ENCODE measurements at regions not wholly inside any gene's neighbourhood (a gene's known extent, or its start where the extent isn't known, plus 50 kb on each side); places are given as distances from the start of the nearest gene placed in this dataset.

DNA sequence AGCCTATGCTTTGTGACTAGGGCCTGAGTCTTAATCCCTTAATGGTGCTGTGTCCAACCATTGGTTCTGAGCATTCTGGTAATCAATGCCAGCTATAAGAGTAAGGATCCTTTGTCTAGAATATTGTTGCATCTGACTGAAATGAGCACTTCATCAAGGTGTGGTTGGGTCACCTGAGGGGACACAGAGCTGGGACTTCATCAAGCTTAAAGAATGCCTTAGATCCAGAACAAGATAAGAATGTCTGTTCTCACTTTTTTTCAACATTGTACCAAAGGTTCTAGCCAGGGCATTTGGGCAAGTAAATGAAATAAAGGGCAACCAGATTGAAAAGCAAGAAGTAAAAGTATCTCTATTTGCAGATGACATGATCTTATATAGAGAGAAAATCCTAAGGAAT lies 280.4 kb downstream of the MTERF1 start:
- POLR2A ChIA-PET (ENCODE audit: low non-redundant PET): no interaction called here
- Histone ChIP-seq H3K36me3 (ENCODE audit: insufficient read depth, low read length, poor library complexity, severe bottlenecking) (no peaks in the 10 kb centered on the region), H3K4me1 (ENCODE audit: insufficient read depth, low read length, poor library complexity, severe bottlenecking) (no peaks in the 10 kb centered on the region), H3K27ac (ENCODE audit: low read depth, low read length, poor library complexity, severe bottlenecking) (no peak overlapping the region), H3K9me3 (ENCODE audit: low read depth, low read length, poor library complexity, severe bottlenecking) (no peaks in the 10 kb centered on the region), H3K4me3 (ENCODE audit: low read depth, low read length, poor library complexity, severe bottlenecking) (no peak overlapping the region), H3K27me3 (replicated peaks; ENCODE audit: insufficient read depth, low read depth, low read length, poor library complexity) (no peaks in the 10 kb centered on the region)
- intact Hi-C loops (cut with micrococcal nuclease; ENCODE audit: unreplicated experiment): no loop called here
- no peak for DNase-seq (ENCODE audit: low spot score)
- BruUV-seq (replicated peaks): no TSS peak
- TF ChIP-seq, protein P1, sequence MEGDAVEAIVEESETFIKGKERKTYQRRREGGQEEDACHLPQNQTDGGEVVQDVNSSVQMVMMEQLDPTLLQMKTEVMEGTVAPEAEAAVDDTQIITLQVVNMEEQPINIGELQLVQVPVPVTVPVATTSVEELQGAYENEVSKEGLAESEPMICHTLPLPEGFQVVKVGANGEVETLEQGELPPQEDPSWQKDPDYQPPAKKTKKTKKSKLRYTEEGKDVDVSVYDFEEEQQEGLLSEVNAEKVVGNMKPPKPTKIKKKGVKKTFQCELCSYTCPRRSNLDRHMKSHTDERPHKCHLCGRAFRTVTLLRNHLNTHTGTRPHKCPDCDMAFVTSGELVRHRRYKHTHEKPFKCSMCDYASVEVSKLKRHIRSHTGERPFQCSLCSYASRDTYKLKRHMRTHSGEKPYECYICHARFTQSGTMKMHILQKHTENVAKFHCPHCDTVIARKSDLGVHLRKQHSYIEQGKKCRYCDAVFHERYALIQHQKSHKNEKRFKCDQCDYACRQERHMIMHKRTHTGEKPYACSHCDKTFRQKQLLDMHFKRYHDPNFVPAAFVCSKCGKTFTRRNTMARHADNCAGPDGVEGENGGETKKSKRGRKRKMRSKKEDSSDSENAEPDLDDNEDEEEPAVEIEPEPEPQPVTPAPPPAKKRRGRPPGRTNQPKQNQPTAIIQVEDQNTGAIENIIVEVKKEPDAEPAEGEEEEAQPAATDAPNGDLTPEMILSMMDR (conservative IDR thresholded peaks at IDR 0.05; ENCODE audit: low read depth, low read length): no peak
- TF ChIP-seq EZH2 (IDR thresholded peaks at IDR 0.05; ENCODE audit: borderline replicate concordance, low read depth, low read length, poor library complexity, severe bottlenecking): no peak
- CTCF ChIA-PET: no interaction called here

DNA sequence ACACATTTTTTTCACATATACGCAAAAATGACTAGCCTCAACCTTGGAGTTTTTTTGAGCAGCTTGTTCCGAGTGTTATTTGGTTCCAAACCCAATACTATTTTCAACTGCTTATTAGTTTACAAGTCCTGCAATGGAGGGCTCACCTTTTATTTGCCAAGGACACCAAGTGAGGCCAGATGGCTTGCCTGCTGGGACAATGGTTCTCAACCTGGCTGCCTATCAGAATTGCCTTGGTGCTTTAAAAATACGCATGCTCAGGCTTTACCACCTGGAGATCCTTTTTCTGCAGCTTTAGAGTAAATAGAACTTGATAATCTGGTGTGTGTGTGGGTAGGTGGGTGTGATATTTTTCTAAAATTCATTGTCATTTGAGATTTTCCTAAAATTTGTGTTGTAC lies 276.8 kb downstream of the MTERF1 start:
- Histone ChIP-seq H3K27me3 (replicated peaks; ENCODE audit: insufficient read depth, low read depth, low read length, poor library complexity) (no peaks in the 10 kb centered on the region), H3K27ac (ENCODE audit: low read depth, low read length, poor library complexity, severe bottlenecking) (no peak overlapping the region), H3K36me3 (ENCODE audit: insufficient read depth, low read length, poor library complexity, severe bottlenecking) (no peaks in the 10 kb centered on the region), H3K4me1 (ENCODE audit: insufficient read depth, low read length, poor library complexity, severe bottlenecking) (no peaks in the 10 kb centered on the region), H3K9me3 (ENCODE audit: low read depth, low read length, poor library complexity, severe bottlenecking) (no peaks in the 10 kb centered on the region), H3K4me3 (ENCODE audit: low read depth, low read length, poor library complexity, severe bottlenecking) (no peak overlapping the region)
- no peak for DNase-seq (ENCODE audit: low spot score)
- BruUV-seq (replicated peaks): no TSS peak
- ChIA-PET POLR2A (ENCODE audit: low non-redundant PET) (no interaction called here), CTCF (no interaction called here)
- intact Hi-C loops (cut with micrococcal nuclease; ENCODE audit: unreplicated experiment): no loop called here
- TF ChIP-seq, protein P1 (conservative IDR thresholded peaks at IDR 0.05; ENCODE audit: low read depth, low read length): no peak
- TF ChIP-seq EZH2 (IDR thresholded peaks at IDR 0.05; ENCODE audit: borderline replicate concordance, low read depth, low read length, poor library complexity, severe bottlenecking): no peak

DNA sequence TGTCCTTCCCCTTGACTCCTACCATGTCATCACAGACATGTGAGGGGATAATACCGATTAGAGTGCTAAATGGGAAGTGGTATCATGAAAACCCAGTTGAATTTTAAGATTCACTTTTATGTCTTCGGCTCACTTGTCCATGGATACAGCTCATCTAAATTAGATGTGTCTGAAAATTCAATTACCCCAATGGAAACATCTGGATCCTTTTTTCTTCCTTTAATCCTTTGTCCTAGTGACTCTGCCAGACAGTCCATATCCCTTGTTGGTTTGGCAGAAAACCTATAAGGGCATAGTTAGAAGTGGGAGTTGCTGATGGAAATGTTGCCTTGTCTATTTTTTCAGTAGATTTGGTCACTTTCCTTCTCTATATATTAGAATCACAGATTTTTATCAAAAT lies 271.9 kb downstream of the MTERF1 start:
- DNase-seq (ENCODE audit: low spot score): no peak
- Histone ChIP-seq H3K4me1 (ENCODE audit: insufficient read depth, low read length, poor library complexity, severe bottlenecking) (no peaks in the 10 kb centered on the region), H3K36me3 (ENCODE audit: insufficient read depth, low read length, poor library complexity, severe bottlenecking) (no peaks in the 10 kb centered on the region), H3K4me3 (ENCODE audit: low read depth, low read length, poor library complexity, severe bottlenecking) (no peak overlapping the region), H3K9me3 (ENCODE audit: low read depth, low read length, poor library complexity, severe bottlenecking) (no peaks in the 10 kb centered on the region), H3K27ac (ENCODE audit: low read depth, low read length, poor library complexity, severe bottlenecking) (no peak overlapping the region), H3K27me3 (replicated peaks; ENCODE audit: insufficient read depth, low read depth, low read length, poor library complexity) (no peaks in the 10 kb centered on the region)
- TF ChIP-seq EZH2 (IDR thresholded peaks at IDR 0.05; ENCODE audit: borderline replicate concordance, low read depth, low read length, poor library complexity, severe bottlenecking): no peak
- TF ChIP-seq, protein P1 (conservative IDR thresholded peaks at IDR 0.05; ENCODE audit: low read depth, low read length): no peak
- intact Hi-C loops (cut with micrococcal nuclease; ENCODE audit: unreplicated experiment): no loop called here
- ChIA-PET POLR2A (ENCODE audit: low non-redundant PET) (no interaction called here), CTCF (no interaction called here)
- BruUV-seq (replicated peaks): no TSS peak

Data from A673 (cell line).